Osteocyte (in vitro differentiated cells): ENCODE measurements at regions not wholly inside any gene's neighbourhood (a gene's known extent, or its start where the extent isn't known, plus 50 kb on each side); places are given as distances from the start of the nearest gene placed in this dataset.

Experiments used
- DNase-seq: peaks from one replicate; pipeline ENCODE4 v3.0.0; 2021; ENCODE audit warnings: mixed read lengths; ENCODE audit not compliant: unreplicated experiment; ENCODE audit errors: extremely low spot score
- H3K27ac Mint-ChIP-seq: one replicate; pipeline ENCODE4 v1.8.0; 2021; ENCODE audit warnings: mild to moderate bottlenecking, mixed read lengths; ENCODE audit not compliant: unreplicated experiment
- H3K27me3 Mint-ChIP-seq: one replicate; pipeline ENCODE4 v1.8.0; 2021; ENCODE audit warnings: mixed read lengths; ENCODE audit not compliant: unreplicated experiment
- H3K36me3 Mint-ChIP-seq: one replicate; pipeline ENCODE4 v1.8.0; 2021; ENCODE audit warnings: mixed read lengths; ENCODE audit not compliant: unreplicated experiment
- H3K4me1 Mint-ChIP-seq: one replicate; pipeline ENCODE4 v1.8.0; 2021; ENCODE audit warnings: mixed read lengths; ENCODE audit not compliant: unreplicated experiment
- H3K4me3 Mint-ChIP-seq: one replicate; pipeline ENCODE4 v1.8.0; 2021; ENCODE audit warnings: mild to moderate bottlenecking, moderate library complexity, mixed read lengths; ENCODE audit not compliant: unreplicated experiment
- H3K9me3 Mint-ChIP-seq: one replicate; pipeline ENCODE4 v1.8.0; 2021; ENCODE audit warnings: mixed read lengths; ENCODE audit not compliant: unreplicated experiment
- CTCF ChIP-seq: fragments of 200-600 bp; sonication (generic); IDR thresholded peaks from 2 replicates; pipeline ENCODE4 v1.5.0; 2021; ENCODE audit warnings: antibody characterized with exemption, mild to moderate bottlenecking, moderate library complexity

GRCh38 chr2:23296691-23297090 is 88.3 kb upstream of the KLHL29 start:
- H3K27me3 Mint-ChIP-seq: peaks cover 14% of the 10 kb centered on the region
- TF ChIP-seq CTCF: no peak
- DNase-seq: no peak
- no peaks in the 10 kb centered on the region for H3K9me3 Mint-ChIP-seq
- no peak overlapping the region for H3K4me3 Mint-ChIP-seq
- no peak overlapping the region for H3K27ac Mint-ChIP-seq
- peaks cover 17% of the 10 kb centered on the region for H3K4me1 Mint-ChIP-seq
- H3K36me3 Mint-ChIP-seq: no peaks in the 10 kb centered on the region

- Mint-ChIP-seq H3K27ac (no peak overlapping the region), H3K4me3 (no peak overlapping the region), H3K36me3 (no peaks in the 10 kb centered on the region), H3K27me3 (peaks cover 14% of the 10 kb centered on the region), H3K4me1 (peaks cover 19% of the 10 kb centered on the region), H3K9me3 (no peaks in the 10 kb centered on the region)
- TF ChIP-seq CTCF: no peak
- DNase-seq: no peak
Observed at GRCh38 chr2:23297112-23297511, 87.9 kb upstream of the KLHL29 start.

GRCh38 chr2:23298551-23298950 is 86.4 kb upstream of the KLHL29 start:
- no peak for DNase-seq
- H3K4me1 Mint-ChIP-seq: peaks cover 18% of the 10 kb centered on the region
- no peak overlapping the region for H3K4me3 Mint-ChIP-seq
- H3K27me3 Mint-ChIP-seq: peaks cover 20% of the 10 kb centered on the region
- no peak for TF ChIP-seq CTCF
- no peaks in the 10 kb centered on the region for H3K36me3 Mint-ChIP-seq
- H3K9me3 Mint-ChIP-seq: no peaks in the 10 kb centered on the region
- H3K27ac Mint-ChIP-seq: no peak overlapping the region

- Mint-ChIP-seq H3K4me3 (no peak overlapping the region), H3K27me3 (peaks cover 29% of the 10 kb centered on the region), H3K4me1 (peaks cover 9% of the 10 kb centered on the region), H3K27ac (no peak overlapping the region), H3K9me3 (no peaks in the 10 kb centered on the region), H3K36me3 (no peaks in the 10 kb centered on the region)
- no peak for DNase-seq
- no peak for TF ChIP-seq CTCF
Observed at GRCh38 chr2:23299476-23300195, 85.3 kb upstream of the KLHL29 start.

GRCh38 chr2:23301136-23301535 is 83.8 kb upstream of the KLHL29 start:
- no peak for TF ChIP-seq CTCF
- H3K4me3 Mint-ChIP-seq: no peak overlapping the region
- H3K27me3 Mint-ChIP-seq: peaks cover 40% of the 10 kb centered on the region
- H3K4me1 Mint-ChIP-seq: peaks cover 9% of the 10 kb centered on the region
- H3K36me3 Mint-ChIP-seq: no peaks in the 10 kb centered on the region
- DNase-seq: no peak
- no peaks in the 10 kb centered on the region for H3K9me3 Mint-ChIP-seq
- H3K27ac Mint-ChIP-seq: no peak overlapping the region
